GM18907 (cell line): ENCODE measurements at regions not wholly inside any gene's neighbourhood (a gene's known extent, or its start where the extent isn't known, plus 50 kb on each side); places are given as distances from the start of the nearest gene placed in this dataset.

Source experiments
- ATAC-seq: cut with Tn5 transposase; IDR thresholded peaks from one replicate; pipeline ENCODE4 v1.9.1; 2021; ENCODE audit warnings: mild to moderate bottlenecking, moderate library complexity; ENCODE audit not compliant: unreplicated experiment

DNA sequence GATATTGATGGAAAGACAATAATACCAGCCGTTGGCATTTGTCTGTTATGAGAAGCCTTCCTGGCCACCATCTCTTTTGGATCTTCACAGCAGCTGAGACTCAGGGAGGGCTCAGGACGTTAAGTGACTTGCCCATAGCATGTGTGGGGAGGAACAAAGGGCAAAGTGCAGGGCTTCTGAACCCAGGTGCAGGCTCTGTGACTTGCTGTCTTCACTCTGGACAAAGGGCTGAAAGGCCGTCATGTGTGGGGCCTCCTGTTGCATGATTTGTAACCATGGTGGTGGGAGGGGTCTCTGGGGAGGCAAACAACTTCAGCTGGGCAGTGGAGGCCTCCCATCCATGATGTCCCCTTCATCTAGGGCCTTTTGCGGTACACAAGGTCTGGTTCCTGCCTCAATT lies 65.5 kb upstream of the SIX2 start:
- no peak for ATAC-seq

- ATAC-seq = no peak
Observed at GRCh38 chr2:45072862-45073237, 63.6 kb upstream of the SIX2 start.

GRCh38 chr2:45072064-45072861 lies 63.0 kb upstream of the SIX2 start:
- no peak for ATAC-seq

GRCh38 chr2:45070113-45070652 lies 60.9 kb upstream of the SIX2 start:
- ATAC-seq = no peak

- ATAC-seq = no peak
Observed at GRCh38 chr2:45069684-45070083, 60.4 kb upstream of the SIX2 start.

DNA sequence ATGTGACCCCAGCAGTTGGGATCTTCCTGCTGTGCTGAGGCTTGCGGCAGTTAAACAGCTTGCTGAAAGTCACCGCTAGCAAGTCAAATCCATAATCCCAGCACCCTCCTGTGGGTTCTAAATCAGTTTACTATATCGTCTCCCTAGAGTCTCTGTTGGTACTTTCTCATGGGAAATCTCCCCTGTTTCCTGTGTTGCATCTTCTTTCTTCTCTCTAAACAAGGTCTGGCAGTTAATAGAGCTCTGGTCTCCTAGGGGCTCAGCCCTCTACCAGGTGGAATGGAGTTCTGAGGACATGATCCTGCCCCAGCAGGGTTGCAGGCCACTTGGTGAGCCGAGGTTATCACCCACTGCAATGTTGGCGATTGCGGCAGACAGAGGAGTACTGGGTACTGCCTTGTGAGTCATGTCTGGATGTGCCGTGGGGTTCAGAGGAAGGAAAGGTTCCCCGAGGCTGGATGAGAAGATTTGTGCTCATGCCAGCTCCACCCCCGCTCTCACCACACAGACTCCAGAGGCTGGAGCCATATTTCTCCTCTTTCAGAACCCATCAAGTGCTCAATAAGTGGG lies 59.4 kb upstream of the SIX2 start:
- ATAC-seq = no peak

DNA sequence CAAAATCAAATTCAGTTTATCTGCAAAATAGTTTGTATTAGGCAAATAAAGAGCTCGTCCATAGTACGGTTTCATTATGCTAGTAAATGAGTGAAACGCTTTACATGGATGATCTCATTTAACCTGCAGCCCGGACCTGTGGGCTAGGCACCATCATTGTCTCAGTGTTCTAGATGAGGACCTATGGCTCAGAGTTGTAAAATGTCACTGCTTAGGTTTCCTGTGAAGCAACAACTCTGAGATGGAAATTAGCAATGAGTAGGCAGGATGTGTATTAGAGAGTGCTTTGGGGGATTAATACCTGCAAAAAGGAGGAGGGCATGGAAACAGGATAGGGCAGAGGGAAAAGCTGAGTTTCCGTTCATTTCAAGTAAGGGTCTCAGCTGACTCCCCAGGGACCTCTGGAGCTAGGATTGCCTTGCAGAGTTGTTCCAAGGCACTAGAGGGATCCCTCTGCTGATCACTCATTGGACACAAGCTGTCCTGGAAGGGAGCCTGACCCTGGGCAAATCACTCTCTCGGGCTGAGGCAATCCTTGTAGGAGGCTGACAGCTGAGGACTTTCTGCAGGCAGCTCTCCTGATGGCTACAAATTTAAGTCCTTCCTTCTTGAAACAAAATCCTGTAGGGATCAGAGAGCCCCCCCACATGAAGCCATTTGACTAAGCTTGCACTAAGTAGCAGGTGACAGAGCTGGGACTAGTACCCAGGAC lies 58.8 kb upstream of the SIX2 start:
- no peak for ATAC-seq
